ENCODE measurements at regions not wholly inside any gene's neighbourhood (a gene's known extent, or its start where the extent isn't known, plus 50 kb on each side); places are given as distances from the start of the nearest gene placed in this dataset.

DNA sequence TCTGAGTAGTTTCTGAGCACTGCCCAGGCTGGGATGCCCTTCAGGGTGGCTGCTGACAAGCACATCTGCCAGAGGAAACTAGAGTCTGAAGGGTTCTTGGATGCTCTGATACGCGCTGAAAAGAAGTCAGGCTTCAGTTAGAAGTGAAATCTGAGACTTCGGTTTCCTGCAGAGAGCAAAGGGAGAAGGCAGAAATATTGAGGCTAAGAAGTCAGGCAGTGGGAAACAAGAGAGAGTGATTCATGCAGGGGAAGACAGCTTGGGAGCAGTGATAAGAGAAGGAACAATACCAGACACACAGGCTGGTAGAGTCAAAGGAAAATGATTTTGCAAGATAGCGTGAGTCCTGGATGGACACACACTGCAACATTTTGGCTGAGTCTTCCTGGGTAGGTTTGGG, 51.0 kb upstream of the BOD1L2 start:
- Histone ChIP-seq H3K4me2 (ENCODE audit: insufficient read depth, insufficient read length, low read length) (peak overlapping the region; percentile 21), H3K23me2 (ENCODE audit: insufficient read length, low read depth, low read length, poor library complexity, severe bottlenecking) (no peaks in the 10 kb centered on the region), H3T11ph (ENCODE audit: low read length) (no peak overlapping the region), H3K4ac (ENCODE audit: low read depth, low read length) (no peak overlapping the region), H3K27me3 (ENCODE audit: insufficient read depth, low read length) (no peaks in the 10 kb centered on the region), H2BK5ac (ENCODE audit: insufficient read length, low read length) (no peak overlapping the region), H2BK15ac (ENCODE audit: low read depth, low read length) (no peak overlapping the region), H4K8ac (replicated peaks; ENCODE audit: insufficient read length, low read depth, low read length) (no peak overlapping the region), H3K9ac (ENCODE audit: extremely low read depth, insufficient read length, low read length) (no peak overlapping the region), H3K14ac (ENCODE audit: insufficient read depth, low read length) (peak overlapping the region; percentile 79; the same call in 1 of the 2 replicates), H2BK20ac (ENCODE audit: low read depth, low read length, poor library complexity, severe bottlenecking) (no peak overlapping the region), H3K79me2 (ENCODE audit: insufficient read depth, low read length) (no peaks in the 10 kb centered on the region), H3K9me3 (ENCODE audit: control insufficient read depth, low read depth, low read length) (no peaks in the 10 kb centered on the region), H4K91ac (ENCODE audit: insufficient read length, low read depth, low read length) (no peak overlapping the region), H2AK5ac (ENCODE audit: insufficient read length, low read length) (no peak overlapping the region), H3K23ac (ENCODE audit: insufficient read length, low read depth, low read length) (no peak overlapping the region), H3K56ac (ENCODE audit: insufficient read length, low read depth, low read length) (no peak overlapping the region), H2BK120ac (ENCODE audit: low read depth, low read length, poor library complexity, severe bottlenecking) (no peak overlapping the region), H4K5ac (ENCODE audit: insufficient read length, low read depth, low read length) (no peak overlapping the region), H4K20me1 (ENCODE audit: control insufficient read depth, insufficient read depth, insufficient read length) (no peaks in the 10 kb centered on the region), H2BK12ac (ENCODE audit: insufficient read length, low read depth, low read length) (no peak overlapping the region), H3K4me1 (ENCODE audit: insufficient read depth, low read length) (peaks cover 16% of the 10 kb centered on the region), H3K18ac (ENCODE audit: insufficient read length, low read depth, low read length) (no peak overlapping the region), H3K79me1 (ENCODE audit: insufficient read depth, low read depth, low read length, poor library complexity, severe bottlenecking) (no peaks in the 10 kb centered on the region), H3K27ac (ENCODE audit: insufficient read length, low read depth, low read length) (no peak overlapping the region), H2AFZ (ENCODE audit: low read length) (no peak overlapping the region)
- no peaks in the 10 kb centered on the region for H3K27me3 Mint-ChIP-seq (ENCODE audit: low read depth)
- H3K9me3 Mint-ChIP-seq: peaks cover 11 to 16% of the 10 kb centered on the region in 2 experiments; a peak in 4 of 5 replicates
- TF ChIP-seq, protein P1, sequence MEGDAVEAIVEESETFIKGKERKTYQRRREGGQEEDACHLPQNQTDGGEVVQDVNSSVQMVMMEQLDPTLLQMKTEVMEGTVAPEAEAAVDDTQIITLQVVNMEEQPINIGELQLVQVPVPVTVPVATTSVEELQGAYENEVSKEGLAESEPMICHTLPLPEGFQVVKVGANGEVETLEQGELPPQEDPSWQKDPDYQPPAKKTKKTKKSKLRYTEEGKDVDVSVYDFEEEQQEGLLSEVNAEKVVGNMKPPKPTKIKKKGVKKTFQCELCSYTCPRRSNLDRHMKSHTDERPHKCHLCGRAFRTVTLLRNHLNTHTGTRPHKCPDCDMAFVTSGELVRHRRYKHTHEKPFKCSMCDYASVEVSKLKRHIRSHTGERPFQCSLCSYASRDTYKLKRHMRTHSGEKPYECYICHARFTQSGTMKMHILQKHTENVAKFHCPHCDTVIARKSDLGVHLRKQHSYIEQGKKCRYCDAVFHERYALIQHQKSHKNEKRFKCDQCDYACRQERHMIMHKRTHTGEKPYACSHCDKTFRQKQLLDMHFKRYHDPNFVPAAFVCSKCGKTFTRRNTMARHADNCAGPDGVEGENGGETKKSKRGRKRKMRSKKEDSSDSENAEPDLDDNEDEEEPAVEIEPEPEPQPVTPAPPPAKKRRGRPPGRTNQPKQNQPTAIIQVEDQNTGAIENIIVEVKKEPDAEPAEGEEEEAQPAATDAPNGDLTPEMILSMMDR (conservative IDR thresholded peaks at IDR 0.05): no peak
- peaks cover 40 to 55% of the 10 kb centered on the region in 2 experiments for H3K4me1 Mint-ChIP-seq
- H3K4me3 Mint-ChIP-seq: no peak overlapping the region
- no peak overlapping the region for H3K27ac Mint-ChIP-seq
- peak; percentile 26 for DNase-seq
- peaks cover 0 to 3% (median 0%) of the 10 kb centered on the region in 3 experiments; a peak in 3 of 7 replicates for H3K36me3 Mint-ChIP-seq (ENCODE audit: insufficient read depth in 1 of 3, low read depth in 3 of 3)
- WGBS (ENCODE audit: extremely low coverage, insufficient read length, low lambda C conversion rate): no CpG with 5 or more reads among the region's 4 CpGs
